ENCODE measurements at regions not wholly inside any gene's neighbourhood (a gene's known extent, or its start where the extent isn't known, plus 50 kb on each side); places are given as distances from the start of the nearest gene placed in this dataset.
"Not testable (repeated sequence)": the region's sequence is repeated elsewhere in the genome, so short reads cannot be mapped to it uniquely, and the experiment has no call there.

DNA sequence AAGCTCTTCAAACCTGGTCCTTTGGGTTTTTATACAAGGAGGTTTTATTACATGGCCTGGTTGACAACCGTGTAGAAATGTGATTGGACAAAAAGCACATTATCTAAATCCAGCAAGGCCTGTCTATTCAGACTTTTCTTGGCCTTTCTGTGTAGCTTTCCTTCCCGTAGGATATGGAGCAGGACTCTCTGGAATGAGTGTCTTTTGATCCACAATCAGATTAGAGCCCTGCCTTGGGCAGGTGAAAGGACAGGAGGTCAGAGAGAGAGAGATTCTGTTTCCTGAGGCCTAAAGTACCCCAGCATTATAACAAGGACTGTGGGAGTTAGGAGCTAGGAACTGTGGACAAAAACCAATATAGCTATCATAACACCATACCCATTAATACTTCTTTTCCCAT lies 375.5 kb upstream of the RGS6 start:
- H3K9me3 ChIP-seq, result no peaks in the 10 kb centered on the region
- TF ChIP-seq POLR2A (IDR thresholded peaks at IDR 0.05) (no peak), EP300 (IDR thresholded peaks at IDR 0.05; ENCODE audit: low read depth) (no peak), POLR2AphosphoS5 (IDR thresholded peaks at IDR 0.05) (no peak)
- TF ChIP-seq, protein P1, sequence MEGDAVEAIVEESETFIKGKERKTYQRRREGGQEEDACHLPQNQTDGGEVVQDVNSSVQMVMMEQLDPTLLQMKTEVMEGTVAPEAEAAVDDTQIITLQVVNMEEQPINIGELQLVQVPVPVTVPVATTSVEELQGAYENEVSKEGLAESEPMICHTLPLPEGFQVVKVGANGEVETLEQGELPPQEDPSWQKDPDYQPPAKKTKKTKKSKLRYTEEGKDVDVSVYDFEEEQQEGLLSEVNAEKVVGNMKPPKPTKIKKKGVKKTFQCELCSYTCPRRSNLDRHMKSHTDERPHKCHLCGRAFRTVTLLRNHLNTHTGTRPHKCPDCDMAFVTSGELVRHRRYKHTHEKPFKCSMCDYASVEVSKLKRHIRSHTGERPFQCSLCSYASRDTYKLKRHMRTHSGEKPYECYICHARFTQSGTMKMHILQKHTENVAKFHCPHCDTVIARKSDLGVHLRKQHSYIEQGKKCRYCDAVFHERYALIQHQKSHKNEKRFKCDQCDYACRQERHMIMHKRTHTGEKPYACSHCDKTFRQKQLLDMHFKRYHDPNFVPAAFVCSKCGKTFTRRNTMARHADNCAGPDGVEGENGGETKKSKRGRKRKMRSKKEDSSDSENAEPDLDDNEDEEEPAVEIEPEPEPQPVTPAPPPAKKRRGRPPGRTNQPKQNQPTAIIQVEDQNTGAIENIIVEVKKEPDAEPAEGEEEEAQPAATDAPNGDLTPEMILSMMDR (IDR thresholded peaks at IDR 0.05), result no peak
- H3K4me3 ChIP-seq, result no peak overlapping the region
- in situ Hi-C loops (cut with MboI; ENCODE audit: low pct_ligation_motif_present in 1 of 4, low pct_unique_long_range_greater_than_20kb in 1 of 4, low sequenced_read_pairs in 3 of 4) (no loop called here), intact Hi-C loops (cut with DNase I; ENCODE audit: low total_unique reads) (loop anchor here (5.0 kb wide), 1 partner anchor 61 kb away; no protein-coding TSS in a partner anchor)
- no peak for DNase-seq
- 65% methylated on average over 2 of the region's 2 CpGs for WGBS, 2 donors (ENCODE audit: low coverage in 1 of 2)
- H3K27me3 ChIP-seq, result no peaks in the 10 kb centered on the region
- H3K4me1 ChIP-seq, result peaks cover 13 to 41% (median 30%) of the 10 kb centered on the region in 4 donors
- H3K36me3 ChIP-seq, result no peaks in the 10 kb centered on the region
- H3K27ac ChIP-seq, result peak overlapping the region; percentile 47 to 78 (median 74)

DNA sequence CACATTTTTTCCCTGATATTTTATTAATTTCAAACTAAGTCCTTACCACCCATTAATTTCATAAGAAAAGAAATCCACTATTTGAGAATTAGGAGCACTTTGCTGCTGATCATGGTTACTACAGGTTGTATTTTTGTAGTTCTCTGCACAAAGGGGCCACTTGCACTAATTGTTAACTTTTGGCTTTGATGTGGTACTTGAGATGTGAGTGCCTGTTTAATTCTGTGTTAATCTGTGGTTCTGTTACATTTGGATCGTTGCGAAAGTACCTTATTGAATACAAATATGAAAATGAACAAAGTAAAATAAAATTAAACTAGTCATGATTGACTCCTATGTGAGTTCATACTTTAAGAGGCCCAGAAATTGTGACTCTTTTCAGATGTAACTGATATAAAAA lies 374.9 kb upstream of the RGS6 start:
- no peaks in the 10 kb centered on the region for H3K27me3 ChIP-seq
- WGBS, 2 donors (ENCODE audit: low coverage in 1 of 2), result 84 to 92% methylated on average over 2 of the region's 2 CpGs
- H3K36me3 ChIP-seq, result no peaks in the 10 kb centered on the region

DNA sequence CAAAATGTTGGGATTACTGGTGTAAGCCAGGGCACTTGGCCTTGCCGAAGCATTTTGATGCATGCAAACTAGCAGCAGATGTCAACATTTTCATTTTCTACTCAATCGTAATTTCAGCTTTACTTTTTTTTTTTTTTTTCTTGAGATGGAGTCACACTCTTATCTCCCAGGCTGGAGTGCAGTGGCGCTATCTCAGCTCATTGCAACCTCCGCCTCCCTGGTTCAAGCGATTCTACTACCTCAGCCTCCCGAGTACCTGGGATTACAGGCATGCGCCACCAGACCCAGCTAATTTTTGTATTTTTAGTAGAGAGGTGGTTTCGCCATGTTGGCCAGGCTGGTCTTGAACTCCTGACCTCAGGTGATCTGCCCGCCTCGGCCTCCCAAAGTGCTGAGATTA lies 373.3 kb upstream of the RGS6 start:
- WGBS, 2 donors (ENCODE audit: low coverage in 1 of 2), result 91 to 100% methylated on average over 7 to 10 of the region's 10 CpGs
- H3K36me3 ChIP-seq; in situ Hi-C loops (cut with MboI; ENCODE audit: low pct_ligation_motif_present in 1 of 4, low pct_unique_long_range_greater_than_20kb in 1 of 4, low sequenced_read_pairs in 3 of 4); DNase-seq; H3K9me3 ChIP-seq; H3K27me3 ChIP-seq; H3K4me3 ChIP-seq; H3K27ac ChIP-seq: not testable (repeated sequence)
- intact Hi-C loops (cut with DNase I; ENCODE audit: low total_unique reads), result loop anchor here (5.0 kb wide), 1 partner anchor 58 kb away; no protein-coding TSS in a partner anchor
- peaks cover 11 to 33% (median 24%) of the 10 kb centered on the region in 4 donors for H3K4me1 ChIP-seq

More for the DNA sequence above, 374.9 kb upstream of the RGS6 start:
- TF ChIP-seq EP300 (IDR thresholded peaks at IDR 0.05; ENCODE audit: low read depth) (no peak), POLR2AphosphoS5 (IDR thresholded peaks at IDR 0.05) (no peak), POLR2A (IDR thresholded peaks at IDR 0.05) (no peak)
- TF ChIP-seq, protein P1 (IDR thresholded peaks at IDR 0.05), result no peak
- intact Hi-C loops (cut with DNase I; ENCODE audit: low total_unique reads) (loop anchor here (5.0 kb wide), 1 partner anchor 60 kb away; no protein-coding TSS in a partner anchor), in situ Hi-C loops (cut with MboI; ENCODE audit: low pct_ligation_motif_present in 1 of 4, low pct_unique_long_range_greater_than_20kb in 1 of 4, low sequenced_read_pairs in 3 of 4) (no loop called here)
- H3K27ac ChIP-seq, result peak overlapping the region in 1 of 4 donors; percentile 78
- H3K4me1 ChIP-seq, result peaks cover 13 to 41% (median 30%) of the 10 kb centered on the region in 4 donors
- H3K4me3 ChIP-seq, result no peak overlapping the region
- H3K9me3 ChIP-seq, result no peaks in the 10 kb centered on the region
- no peak for DNase-seq

DNA sequence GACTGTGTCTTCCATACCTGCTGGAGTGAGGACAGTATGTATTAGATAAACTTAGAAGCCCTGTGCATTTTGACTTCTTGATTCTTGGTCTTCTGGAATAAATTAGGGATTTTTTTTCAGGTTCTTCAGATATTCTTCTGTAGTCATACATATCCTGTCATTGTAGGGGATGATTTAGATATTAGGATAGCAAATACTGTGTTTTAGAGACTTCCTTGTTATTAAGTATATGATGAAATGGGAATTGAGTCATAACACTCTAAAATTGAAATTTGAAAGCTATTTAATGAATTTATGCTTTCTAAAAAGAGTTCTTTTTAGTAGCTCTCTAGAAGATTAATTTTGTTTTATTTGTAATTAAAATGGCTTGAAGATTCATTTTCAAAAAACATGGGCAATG lies 371.5 kb upstream of the RGS6 start:
- in situ Hi-C loops (cut with MboI; ENCODE audit: low pct_ligation_motif_present in 1 of 4, low pct_unique_long_range_greater_than_20kb in 1 of 4, low sequenced_read_pairs in 3 of 4) (no loop called here), intact Hi-C loops (cut with DNase I; ENCODE audit: low total_unique reads) (no loop called here)
- H3K4me3 ChIP-seq, result no peak overlapping the region
- H3K27me3 ChIP-seq, result no peaks in the 10 kb centered on the region
- no peaks in the 10 kb centered on the region for H3K9me3 ChIP-seq
- H3K27ac ChIP-seq, result no peak overlapping the region
- no peaks in the 10 kb centered on the region for H3K36me3 ChIP-seq
- TF ChIP-seq EP300 (IDR thresholded peaks at IDR 0.05; ENCODE audit: low read depth), result no peak
- TF ChIP-seq, protein P1 (IDR thresholded peaks at IDR 0.05), result no peak
- no peak for TF ChIP-seq POLR2A (IDR thresholded peaks at IDR 0.05)
- TF ChIP-seq POLR2AphosphoS5 (IDR thresholded peaks at IDR 0.05), result no peak
- DNase-seq, result no peak
- peaks cover 0 to 15% (median 10%) of the 10 kb centered on the region in 4 donors for H3K4me1 ChIP-seq

DNA sequence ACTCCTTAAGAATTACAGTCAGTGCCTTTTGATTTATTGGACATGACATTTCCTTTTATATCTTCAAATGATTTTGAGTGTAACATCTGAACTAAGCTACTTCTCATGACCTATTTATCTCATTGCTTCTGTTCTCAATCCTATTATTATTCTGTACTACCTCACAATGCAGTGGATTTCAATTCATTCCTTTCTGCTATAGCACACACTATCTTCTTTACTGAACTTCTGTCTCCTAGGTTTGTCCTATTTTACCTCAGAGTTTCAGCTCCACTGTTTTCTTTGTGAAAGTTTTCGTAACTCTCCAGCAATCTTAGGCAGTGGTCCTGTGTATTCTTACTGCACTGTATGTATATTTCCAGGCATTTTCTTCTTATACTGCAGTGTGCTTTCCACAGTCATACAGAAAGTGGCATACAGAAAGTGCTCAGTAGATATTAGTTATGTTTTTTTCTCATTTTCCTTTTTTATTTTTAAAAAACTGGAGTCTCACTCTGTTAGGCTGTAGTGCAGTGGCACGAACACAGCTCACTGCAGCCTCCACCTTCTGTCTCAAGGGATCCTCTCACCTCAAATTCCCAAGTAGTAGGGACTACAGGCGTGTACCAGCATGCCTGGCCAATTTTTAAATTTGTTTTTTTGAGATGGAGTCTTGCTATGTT lies 368.6 kb upstream of the RGS6 start:
- no peak overlapping the region for H3K27ac ChIP-seq
- TF ChIP-seq POLR2A (IDR thresholded peaks at IDR 0.05) (no peak), EP300 (IDR thresholded peaks at IDR 0.05; ENCODE audit: low read depth) (no peak), POLR2AphosphoS5 (IDR thresholded peaks at IDR 0.05) (no peak)
- TF ChIP-seq, protein P1 (IDR thresholded peaks at IDR 0.05), result no peak
- no peaks in the 10 kb centered on the region for H3K27me3 ChIP-seq
- H3K4me3 ChIP-seq, result no peak overlapping the region
- DNase-seq, result no peak
- WGBS, 2 donors (ENCODE audit: low coverage in 1 of 2), result 63 to 86% methylated on average over 2 to 3 of the region's 3 CpGs
- intact Hi-C loops (cut with DNase I; ENCODE audit: low total_unique reads) (no loop called here), in situ Hi-C loops (cut with MboI; ENCODE audit: low pct_ligation_motif_present in 1 of 4, low pct_unique_long_range_greater_than_20kb in 1 of 4, low sequenced_read_pairs in 3 of 4) (no loop called here)
- no peaks in the 10 kb centered on the region for H3K4me1 ChIP-seq
- no peaks in the 10 kb centered on the region for H3K36me3 ChIP-seq
- H3K9me3 ChIP-seq, result no peaks in the 10 kb centered on the region

Measured in transverse colon (tissue), 4 donors.